HCT116 (cell line): ENCODE measurements at regions not wholly inside any gene's neighbourhood (a gene's known extent, or its start where the extent isn't known, plus 50 kb on each side); places are given as distances from the start of the nearest gene placed in this dataset.

Experiments
- ATAC-seq: fragments of 200-7000 bp; cut with Tn5 transposase; 2 replicates; pipeline ENCODE4 v1.9.1; 2020; ENCODE audit warnings: mild to moderate bottlenecking, moderate library complexity
- BruUV-seq: library from RNA; stranded (reverse); fragments of 400-500 nt; replicated peaks from 2 replicates; lab custom pipeline; 2021; lab: Mats Ljungman, UMichigan
- CTCF ChIA-PET: fragments of 300-600 bp; sonication (Branson Sonifier 250); formaldehyde crosslinking; loops from one replicate; lab custom pipeline; 2021; ENCODE audit warnings: antibody characterized with exemption; lab: Charles Lee
- POLR2A ChIA-PET: fragments of 300-600, 350-600 bp; sonication (Branson Sonifier 250); formaldehyde crosslinking; loops from one replicate; lab custom pipeline; 2021; ENCODE audit warnings: antibody characterized with exemption; lab: Charles Lee
- RAD21 ChIA-PET, 2 experiments: fragments of 300-600 bp; sonication (Branson Sonifier 250); formaldehyde crosslinking; loops; one replicate each; lab custom pipeline; 2023; ENCODE audit warnings: low total read pairs in 2 of 2; ENCODE audit not compliant: uncharacterized antibody in 2 of 2, unreplicated experiment in 2 of 2, low non-redundant PET in 1 of 2; lab: Charles Lee
- DNase-seq: peaks from one replicate; pipeline ENCODE4 v3.0.0-alpha.2; 2010; ENCODE audit warnings: low read depth, low spot score
- H2AFZ ChIP-seq: fragments of 200-600 bp; shearing (Covaris generic), sonication (generic); 2 replicates; pipeline ENCODE4 v1.6.1; 2017; ENCODE audit warnings: low read depth, mixed run types, mixed read lengths, antibody characterized with exemption, low read length; ENCODE audit not compliant: poor library complexity, severe bottlenecking
- H3K27ac ChIP-seq: 2 replicates; pipeline ENCODE4 v1.5.1; 2012; ENCODE audit warnings: low read depth, low read length
- H3K27me3 ChIP-seq: fragments of 200-600 bp; sonication (generic); 2 replicates; pipeline ENCODE4 v1.6.1; 2016; ENCODE audit warnings: mixed run types, low read length, mixed read lengths; ENCODE audit not compliant: insufficient read depth
- H3K36me3 ChIP-seq, 2 experiments: fragments of 200-500 bp in 1 of 2; fragments of 200-600 bp in 1 of 2; sonication (Bioruptor generic) in 1 of 2; sonication (generic) in 1 of 2; 2 replicates each; pipeline versions ENCODE4 v1.5.1 to v1.6.1; 2014 to 2016; ENCODE audit warnings: low read length in 2 of 2, inconsistent platforms in 1 of 2, mixed read lengths in 1 of 2, mixed run types in 1 of 2; ENCODE audit not compliant: insufficient read depth in 2 of 2, control insufficient read depth in 1 of 2
- H3K4me1 ChIP-seq, 2 experiments: fragments of 200-600 bp in 1 of 2; sonication (generic) in 1 of 2; 2 replicates each; pipeline versions ENCODE4 v1.5.1 to v1.6.1; 2012 to 2017; ENCODE audit warnings: low read length in 2 of 2, inconsistent platforms in 1 of 2, mild to moderate bottlenecking in 1 of 2, mixed read lengths in 1 of 2, mixed run types in 1 of 2, moderate library complexity in 1 of 2; ENCODE audit not compliant: insufficient read depth in 2 of 2, control insufficient read depth in 1 of 2
- H3K4me2 ChIP-seq: fragments of 200-600 bp; sonication (generic); 2 replicates; pipeline ENCODE4 v1.6.1; 2017; ENCODE audit warnings: mixed run types, low read length, mixed read lengths
- H3K4me3 ChIP-seq, 2 experiments: fragments of 200-600 bp in 1 of 2; sonication (generic) in 1 of 2; replicated peaks in 1 of 2; 2 replicates each; pipeline ENCODE4 v1.5.1; 2011 to 2016; ENCODE audit warnings: low read length in 2 of 2, control low read depth in 1 of 2, low read depth in 1 of 2, mild to moderate bottlenecking in 1 of 2, mixed read lengths in 1 of 2, mixed run types in 1 of 2
- H3K79me2 ChIP-seq: fragments of 200-600 bp; sonication (generic); 2 replicates; pipeline ENCODE4 v1.6.1; 2017; ENCODE audit warnings: mild to moderate bottlenecking, mixed run types, low read length, moderate library complexity, mixed read lengths; ENCODE audit not compliant: insufficient read depth
- H3K9ac ChIP-seq: fragments of 200-600 bp; sonication (generic); 2 replicates; pipeline ENCODE4 v1.6.1; 2016; ENCODE audit warnings: low read length, mixed read lengths
- H3K9me2 ChIP-seq: fragments of 200-600 bp; sonication (generic), shearing (Covaris generic); 2 replicates; pipeline ENCODE4 v1.6.1; 2017; ENCODE audit warnings: mixed run types, mild to moderate bottlenecking, moderate library complexity; ENCODE audit not compliant: insufficient read depth
- H3K9me3 ChIP-seq, 2 experiments: fragments of 200-500 bp in 1 of 2; fragments of 200-600 bp in 1 of 2; sonication (Bioruptor generic) in 1 of 2; sonication (generic) in 1 of 2; 2 replicates each; pipeline ENCODE4 v1.6.1; 2014 to 2017; ENCODE audit warnings: low read length in 2 of 2, mixed read lengths in 2 of 2, inconsistent platforms in 1 of 2, low read depth in 1 of 2, mild to moderate bottlenecking in 1 of 2, mixed run types in 1 of 2, moderate library complexity in 1 of 2; ENCODE audit not compliant: control insufficient read depth in 1 of 2, insufficient read depth in 1 of 2
- H4K20me1 ChIP-seq: fragments of 200-600 bp; sonication (generic), shearing (Covaris generic); 2 replicates; pipeline ENCODE4 v1.6.1; 2017; ENCODE audit warnings: mixed run types, mild to moderate bottlenecking, moderate library complexity; ENCODE audit not compliant: insufficient read depth
- ATF3 ChIP-seq: IDR thresholded peaks from 2 replicates; pipeline ENCODE4 v1.6.1; 2012
- CBX3 ChIP-seq: IDR thresholded peaks from 2 replicates; pipeline ENCODE4 v1.6.1; 2012; ENCODE audit warnings: low read depth
- CEBPB ChIP-seq: IDR thresholded peaks from 2 replicates; pipeline ENCODE4 v1.6.1; 2012; ENCODE audit warnings: low read depth
- EZH2 ChIP-seq: fragments of 200-600 bp; sonication (generic); IDR thresholded peaks from 2 replicates; pipeline ENCODE4 v1.6.1; 2017; ENCODE audit warnings: antibody characterized with exemption, mixed run types
- EZH2phosphoT487 ChIP-seq: fragments of 200-600 bp; IDR thresholded peaks from 2 replicates; pipeline ENCODE4 v1.6.1; 2018; ENCODE audit warnings: antibody characterized with exemption, borderline replicate concordance
- FOSL1 ChIP-seq: IDR thresholded peaks from 2 replicates; pipeline ENCODE4 v1.6.1; 2012; ENCODE audit warnings: low read depth
- JUND ChIP-seq: IDR thresholded peaks from 2 replicates; pipeline ENCODE4 v1.6.1; 2012
- POLR2A ChIP-seq: IDR thresholded peaks from 2 replicates; pipeline ENCODE4 v1.7.0; 2011; ENCODE audit warnings: borderline replicate concordance; ENCODE audit not compliant: insufficient read depth, insufficient read length; ENCODE audit errors: extremely low read depth
- RAD21 ChIP-seq: IDR thresholded peaks from 2 replicates; pipeline ENCODE4 v1.6.1; 2012; ENCODE audit warnings: low read depth, mild to moderate bottlenecking
- SIN3A ChIP-seq: IDR thresholded peaks from 2 replicates; pipeline ENCODE4 v1.6.1; 2012; ENCODE audit warnings: low read depth
- SP1 ChIP-seq: IDR thresholded peaks from 2 replicates; pipeline ENCODE4 v1.6.1; 2012; ENCODE audit warnings: low read depth
- ZBTB33 ChIP-seq: IDR thresholded peaks from 2 replicates; pipeline ENCODE4 v1.6.1; 2011; ENCODE audit warnings: mild to moderate bottlenecking, low read length, moderate library complexity; ENCODE audit not compliant: insufficient replicate concordance; ENCODE audit errors: extremely low read depth
- ZFX ChIP-seq: fragments of 450-650 bp; IDR thresholded peaks from 2 replicates; pipeline ENCODE4 v1.6.1; 2017
- intact Hi-C: fragments of 100-400 bp; cut with micrococcal nuclease; formaldehyde crosslinking; loops from 2 replicates; pipeline ENCODE4 v1.10.0; 2022
- TF ChIP-seq, protein P1 (sequence below): IDR thresholded peaks from 2 replicates; pipeline ENCODE4 v1.6.1; 2012

DNA sequence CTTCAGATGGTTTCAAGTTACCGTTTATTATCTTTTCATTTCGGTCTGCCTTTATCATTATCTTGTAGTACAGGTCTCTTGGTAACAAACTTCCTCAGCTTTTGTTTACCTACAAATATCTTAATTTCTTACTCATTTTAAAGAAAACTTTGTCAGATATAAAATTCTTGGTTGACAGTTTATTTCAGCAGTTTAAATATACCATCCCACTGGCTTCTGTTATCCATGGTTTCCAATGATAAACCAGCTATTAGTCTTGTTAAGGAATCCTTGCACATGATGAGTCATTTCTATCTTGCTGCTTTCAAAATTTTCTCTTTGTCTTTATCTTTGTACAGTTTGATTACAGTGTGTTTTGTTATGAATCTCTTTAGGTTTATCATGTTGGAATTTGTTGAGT, 308.3 kb upstream of the SPRY2 start:
- POLR2A ChIA-PET = no interaction called here
- Histone ChIP-seq H3K36me3 (no peaks in the 10 kb centered on the region), H3K4me1 (no peaks in the 10 kb centered on the region), H3K27me3 (no peaks in the 10 kb centered on the region), H3K9me2 (no peaks in the 10 kb centered on the region), H2AFZ (no peak overlapping the region), H3K27ac (no peak overlapping the region), H3K4me2 (no peak overlapping the region), H4K20me1 (no peaks in the 10 kb centered on the region), H3K79me2 (no peaks in the 10 kb centered on the region), H3K9me3 (peaks cover 0 to 8% of the 10 kb centered on the region in 2 experiments; a peak in 2 of 4 replicates), H3K9ac (no peak overlapping the region), H3K4me3 (no peak overlapping the region)
- RAD21 ChIA-PET = no interaction called here
- DNase-seq (no peak), ATAC-seq (no peak)
- BruUV-seq = no TSS peak
- intact Hi-C loops = no loop called here
- CTCF ChIA-PET = no interaction called here
- no peak for TF ChIP-seq POLR2A
- TF ChIP-seq EZH2 = no peak
- TF ChIP-seq SP1 = no peak
- TF ChIP-seq CEBPB = no peak

GRCh38 chr13:80642641-80643040, 301.7 kb upstream of the SPRY2 start:
- CTCF ChIA-PET = no interaction called here
- no peaks in the 10 kb centered on the region for H3K79me2 ChIP-seq
- POLR2A ChIA-PET = no interaction called here

More at GRCh38 chr13:80642641-80643040, 301.7 kb upstream of the SPRY2 start:
- H3K9me2 ChIP-seq = no peaks in the 10 kb centered on the region
- H3K27ac ChIP-seq = no peak overlapping the region
- no peaks in the 10 kb centered on the region for H3K4me1 ChIP-seq
- H3K27me3 ChIP-seq = no peaks in the 10 kb centered on the region
- no peak overlapping the region for H3K9ac ChIP-seq
- DNase-seq (no peak), ATAC-seq (no peak)
- intact Hi-C loops = no loop called here
- RAD21 ChIA-PET = no interaction called here
- H3K9me3 ChIP-seq = no peaks in the 10 kb centered on the region
- no peaks in the 10 kb centered on the region for H3K36me3 ChIP-seq
- H3K4me3 ChIP-seq = no peak overlapping the region
- H2AFZ ChIP-seq = no peak overlapping the region
- TF ChIP-seq POLR2A (no peak), ATF3 (no peak), JUND (no peak), FOSL1 (no peak), EZH2phosphoT487 (no peak), CBX3 (no peak), ZFX (no peak), ZBTB33 (no peak), CEBPB (no peak), SIN3A (no peak), RAD21 (no peak)
- TF ChIP-seq, protein P1, sequence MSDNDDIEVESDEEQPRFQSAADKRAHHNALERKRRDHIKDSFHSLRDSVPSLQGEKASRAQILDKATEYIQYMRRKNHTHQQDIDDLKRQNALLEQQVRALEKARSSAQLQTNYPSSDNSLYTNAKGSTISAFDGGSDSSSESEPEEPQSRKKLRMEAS = no peak
- BruUV-seq = no TSS peak
- H4K20me1 ChIP-seq = no peaks in the 10 kb centered on the region
- H3K4me2 ChIP-seq = no peak overlapping the region
